H9 (cell line): ENCODE measurements at regions not wholly inside any gene's neighbourhood (a gene's known extent, or its start where the extent isn't known, plus 50 kb on each side); places are given as distances from the start of the nearest gene placed in this dataset.

ENCODE experiments used
- DNase-seq: peaks from one replicate; pipeline ENCODE4 v3.0.0-alpha.2; 2017
- H2AFZ ChIP-seq: one replicate; pipeline ENCODE4 v1.6.1; 2013; ENCODE audit warnings: mild to moderate bottlenecking, low read length, control low read depth, moderate library complexity
- H2AK5ac ChIP-seq: 2 replicates; pipeline ENCODE4 v1.6.1; 2013; ENCODE audit warnings: low read length, control low read depth, mixed read lengths; ENCODE audit not compliant: insufficient read length
- H2BK120ac ChIP-seq: one replicate; pipeline ENCODE4 v1.6.1; 2013; ENCODE audit warnings: low read depth, mild to moderate bottlenecking, low read length, control low read depth, inconsistent platforms; ENCODE audit not compliant: poor library complexity, severe bottlenecking
- H2BK12ac ChIP-seq: 2 replicates; pipeline ENCODE4 v1.6.1; 2013; ENCODE audit warnings: low read length, control low read depth, mixed read lengths, low read depth; ENCODE audit not compliant: insufficient read length
- H2BK15ac ChIP-seq: 2 replicates; pipeline ENCODE4 v1.6.1; 2013; ENCODE audit warnings: low read depth, low read length, control low read depth
- H2BK20ac ChIP-seq: one replicate; pipeline ENCODE4 v1.6.1; 2013; ENCODE audit warnings: low read depth, mild to moderate bottlenecking, low read length, control low read depth, inconsistent platforms; ENCODE audit not compliant: poor library complexity, severe bottlenecking
- H2BK5ac ChIP-seq: 2 replicates; pipeline ENCODE4 v1.6.1; 2013; ENCODE audit warnings: low read length, control low read depth, mixed read lengths; ENCODE audit not compliant: insufficient read length
- H3K14ac ChIP-seq: 2 replicates; pipeline ENCODE4 v1.6.1; 2013; ENCODE audit warnings: low read length, control low read depth; ENCODE audit not compliant: insufficient read depth
- H3K18ac ChIP-seq: 2 replicates; pipeline ENCODE4 v1.6.1; 2013; ENCODE audit warnings: low read depth, mild to moderate bottlenecking, mixed read lengths, low read length, control low read depth; ENCODE audit not compliant: insufficient read length
- H3K23ac ChIP-seq: 2 replicates; pipeline ENCODE4 v1.6.1; 2013; ENCODE audit warnings: low read length, control low read depth, mixed read lengths, low read depth; ENCODE audit not compliant: insufficient read length
- H3K23me2 ChIP-seq: 2 replicates; pipeline ENCODE4 v1.6.1; 2013; ENCODE audit warnings: low read depth, mild to moderate bottlenecking, mixed read lengths, low read length, control low read depth; ENCODE audit not compliant: insufficient read length, poor library complexity, severe bottlenecking
- H3K27ac ChIP-seq: 2 replicates; pipeline ENCODE4 v1.5.1; 2013; ENCODE audit warnings: low read length, control low read depth, mixed read lengths, low read depth; ENCODE audit not compliant: insufficient read length
- H3K27me3 ChIP-seq: 2 replicates; pipeline ENCODE4 v1.6.1; 2013; ENCODE audit warnings: low read length, control low read depth, inconsistent platforms; ENCODE audit not compliant: insufficient read depth
- H3K4ac ChIP-seq: 2 replicates; pipeline ENCODE4 v1.6.1; 2013; ENCODE audit warnings: low read depth, mild to moderate bottlenecking, control low read depth, inconsistent platforms, low read length, moderate library complexity
- H3K4me1 ChIP-seq: 2 replicates; pipeline ENCODE4 v1.6.1; 2013; ENCODE audit warnings: low read length, control low read depth, inconsistent platforms; ENCODE audit not compliant: insufficient read depth
- H3K4me2 ChIP-seq: 2 replicates; pipeline ENCODE4 v1.6.1; 2013; ENCODE audit warnings: low read length, control low read depth, mixed read lengths; ENCODE audit not compliant: insufficient read length, insufficient read depth
- H3K56ac ChIP-seq: 2 replicates; pipeline ENCODE4 v1.6.1; 2013; ENCODE audit warnings: low read depth, mild to moderate bottlenecking, mixed read lengths, low read length, control low read depth; ENCODE audit not compliant: insufficient read length
- H3K79me1 ChIP-seq: 2 replicates; pipeline ENCODE4 v1.6.1; 2013; ENCODE audit warnings: low read depth, mild to moderate bottlenecking, moderate library complexity, low read length, control low read depth, inconsistent platforms; ENCODE audit not compliant: insufficient read depth, poor library complexity, severe bottlenecking
- H3K79me2 ChIP-seq: 2 replicates; pipeline ENCODE4 v1.6.1; 2013; ENCODE audit warnings: low read length, control low read depth, inconsistent platforms; ENCODE audit not compliant: insufficient read depth
- H3K9ac ChIP-seq: 2 replicates; pipeline ENCODE4 v1.6.1; 2013; ENCODE audit warnings: low read length, control low read depth, mixed read lengths; ENCODE audit not compliant: insufficient read length; ENCODE audit errors: extremely low read depth
- H3K9me3 ChIP-seq: one replicate; pipeline ENCODE4 v1.6.1; 2013; ENCODE audit warnings: low read depth, low read length, inconsistent platforms; ENCODE audit not compliant: control insufficient read depth
- H3T11ph ChIP-seq: one replicate; pipeline ENCODE4 v1.6.1; 2013; ENCODE audit warnings: mild to moderate bottlenecking, low read length, control low read depth, inconsistent platforms
- H4K20me1 ChIP-seq: one replicate; pipeline ENCODE4 v1.6.1; 2013; ENCODE audit not compliant: control insufficient read depth, insufficient read length, insufficient read depth
- H4K5ac ChIP-seq: 2 replicates; pipeline ENCODE4 v1.6.1; 2013; ENCODE audit warnings: low read depth, mild to moderate bottlenecking, mixed read lengths, low read length, control low read depth; ENCODE audit not compliant: insufficient read length
- H4K8ac ChIP-seq: replicated peaks from 2 replicates; pipeline ENCODE4 v1.6.1; 2013; ENCODE audit warnings: low read length, control low read depth, mixed read lengths, low read depth; ENCODE audit not compliant: insufficient read length
- H4K91ac ChIP-seq: 2 replicates; pipeline ENCODE4 v1.6.1; 2013; ENCODE audit warnings: low read depth, mild to moderate bottlenecking, moderate library complexity, mixed read lengths, low read length, control low read depth; ENCODE audit not compliant: insufficient read length
- H3K27ac Mint-ChIP-seq, 3 experiments: 2 replicates in 2 of 3; 3 replicates in 1 of 3; pipeline ENCODE4 v1.8.0; 2020 to 2021; ENCODE audit warnings: mixed read lengths in 3 of 3, mild to moderate bottlenecking in 1 of 3, moderate library complexity in 1 of 3
- H3K27me3 Mint-ChIP-seq: 2 replicates; pipeline ENCODE4 v1.8.0; 2021; ENCODE audit warnings: low read depth, mild to moderate bottlenecking, moderate library complexity, mixed read lengths
- H3K36me3 Mint-ChIP-seq, 3 experiments: 2 replicates in 2 of 3; 3 replicates in 1 of 3; pipeline ENCODE4 v1.8.0; 2020 to 2021; ENCODE audit warnings: low read depth in 3 of 3, mixed read lengths in 3 of 3; ENCODE audit not compliant: insufficient read depth in 1 of 3
- H3K4me1 Mint-ChIP-seq, 2 experiments: 2 replicates each; pipeline ENCODE4 v1.8.0; 2020; ENCODE audit warnings: mixed read lengths in 2 of 2
- H3K4me3 Mint-ChIP-seq, 2 experiments: 2 replicates in 1 of 2; 3 replicates in 1 of 2; pipeline ENCODE4 v1.8.0; 2020 to 2021; ENCODE audit warnings: mild to moderate bottlenecking in 2 of 2, mixed read lengths in 2 of 2, moderate library complexity in 1 of 2
- H3K9me3 Mint-ChIP-seq, 2 experiments: 2 replicates in 1 of 2; 3 replicates in 1 of 2; pipeline ENCODE4 v1.8.0; 2020; ENCODE audit warnings: mild to moderate bottlenecking in 2 of 2, mixed read lengths in 2 of 2, moderate library complexity in 1 of 2
- WGBS: extraction: QIAGEN DNeasy Blood & Tissue Kit; methylation state at CpG from one replicate; pipeline ENCODE4 v1.1.7; 2013; ENCODE audit warnings: missing lambda C conversion rate, low lambda C conversion rate, mixed read lengths; ENCODE audit not compliant: insufficient read length; ENCODE audit errors: extremely low coverage; 5-methylcytosine and 5-hydroxymethylcytosine counted together
- TF ChIP-seq, protein P1 (sequence below): fragments of 200-600 bp; sonication (generic); conservative IDR thresholded peaks from 3 replicates; pipeline ENCODE4 v1.8.0; 2021; ENCODE audit warnings: antibody characterized with exemption, mild to moderate bottlenecking

DNA sequence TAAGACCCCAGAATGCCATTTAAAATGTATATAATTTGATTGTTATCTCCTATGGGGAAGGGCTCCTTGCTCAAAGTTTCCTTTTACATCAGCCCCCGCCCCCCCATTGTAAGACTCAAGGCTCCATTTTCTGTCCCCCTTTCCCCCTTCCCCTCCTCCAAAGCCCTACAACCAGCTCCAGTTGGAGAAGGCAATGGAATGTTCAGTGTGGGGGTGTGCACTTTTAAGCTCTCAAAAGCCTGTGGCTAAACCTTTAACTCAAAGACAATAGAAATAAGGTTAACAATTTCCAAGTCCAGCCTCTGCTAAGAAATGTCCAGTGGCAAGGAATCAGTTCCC lies 114.7 kb downstream of the NOG start:
- Mint-ChIP-seq H3K4me1 (peaks cover 14 to 31% of the 10 kb centered on the region in 2 experiments), H3K36me3 (no peaks in the 10 kb centered on the region), H3K9me3 (no peaks in the 10 kb centered on the region; a peak in 1 of 5 replicates), H3K27me3 (peaks cover 2% of the 10 kb centered on the region; the same call in 1 of the 2 replicates), H3K4me3 (peak overlapping the region in 1 of 2 experiments; percentile 77; a peak in 1 of 5 replicates), H3K27ac (peak overlapping the region in 1 of 3 experiments; percentile 72; a peak in 1 of 7 replicates)
- H2BK20ac ChIP-seq = no peak overlapping the region
- no peak overlapping the region for H2BK120ac ChIP-seq
- H3K14ac ChIP-seq = no peak overlapping the region
- no peak overlapping the region for H2BK12ac ChIP-seq
- H3K9ac ChIP-seq = no peak overlapping the region
- peaks cover 3% of the 10 kb centered on the region for H3K23me2 ChIP-seq
- no peak overlapping the region for H3K56ac ChIP-seq
- no peaks in the 10 kb centered on the region for H3K79me1 ChIP-seq
- H4K91ac ChIP-seq = no peak overlapping the region
- H3K23ac ChIP-seq = no peak overlapping the region
- no peak overlapping the region for H4K5ac ChIP-seq
- H3K27me3 ChIP-seq = no peaks in the 10 kb centered on the region
- H3K18ac ChIP-seq = no peak overlapping the region
- H3K4me1 ChIP-seq = no peaks in the 10 kb centered on the region
- no peak overlapping the region for H4K8ac ChIP-seq
- no peak overlapping the region for H2BK5ac ChIP-seq
- no peaks in the 10 kb centered on the region for H3K79me2 ChIP-seq
- no peak overlapping the region for H3T11ph ChIP-seq
- H2BK15ac ChIP-seq = no peak overlapping the region
- TF ChIP-seq, protein P1, sequence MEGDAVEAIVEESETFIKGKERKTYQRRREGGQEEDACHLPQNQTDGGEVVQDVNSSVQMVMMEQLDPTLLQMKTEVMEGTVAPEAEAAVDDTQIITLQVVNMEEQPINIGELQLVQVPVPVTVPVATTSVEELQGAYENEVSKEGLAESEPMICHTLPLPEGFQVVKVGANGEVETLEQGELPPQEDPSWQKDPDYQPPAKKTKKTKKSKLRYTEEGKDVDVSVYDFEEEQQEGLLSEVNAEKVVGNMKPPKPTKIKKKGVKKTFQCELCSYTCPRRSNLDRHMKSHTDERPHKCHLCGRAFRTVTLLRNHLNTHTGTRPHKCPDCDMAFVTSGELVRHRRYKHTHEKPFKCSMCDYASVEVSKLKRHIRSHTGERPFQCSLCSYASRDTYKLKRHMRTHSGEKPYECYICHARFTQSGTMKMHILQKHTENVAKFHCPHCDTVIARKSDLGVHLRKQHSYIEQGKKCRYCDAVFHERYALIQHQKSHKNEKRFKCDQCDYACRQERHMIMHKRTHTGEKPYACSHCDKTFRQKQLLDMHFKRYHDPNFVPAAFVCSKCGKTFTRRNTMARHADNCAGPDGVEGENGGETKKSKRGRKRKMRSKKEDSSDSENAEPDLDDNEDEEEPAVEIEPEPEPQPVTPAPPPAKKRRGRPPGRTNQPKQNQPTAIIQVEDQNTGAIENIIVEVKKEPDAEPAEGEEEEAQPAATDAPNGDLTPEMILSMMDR = no peak
- no peak overlapping the region for H3K4me2 ChIP-seq
- no peak overlapping the region for H2AK5ac ChIP-seq
- no peak overlapping the region for H3K4ac ChIP-seq
- H4K20me1 ChIP-seq = no peaks in the 10 kb centered on the region
- H3K9me3 ChIP-seq = no peaks in the 10 kb centered on the region
- no peak overlapping the region for H3K27ac ChIP-seq
- WGBS = no CpG with 5 or more reads among the region's 1 CpG
- no peak overlapping the region for H2AFZ ChIP-seq
- no peak for DNase-seq
